ENCODE measurements at regions not wholly inside any gene's neighbourhood (a gene's known extent, or its start where the extent isn't known, plus 50 kb on each side); places are given as distances from the start of the nearest gene placed in this dataset.
A peak's percentile ranks its signal among the peaks of the same experiment; 100 is the strongest.

- no peak for DNase-seq (ENCODE audit: low read depth)
- TF ChIP-seq, protein P1, sequence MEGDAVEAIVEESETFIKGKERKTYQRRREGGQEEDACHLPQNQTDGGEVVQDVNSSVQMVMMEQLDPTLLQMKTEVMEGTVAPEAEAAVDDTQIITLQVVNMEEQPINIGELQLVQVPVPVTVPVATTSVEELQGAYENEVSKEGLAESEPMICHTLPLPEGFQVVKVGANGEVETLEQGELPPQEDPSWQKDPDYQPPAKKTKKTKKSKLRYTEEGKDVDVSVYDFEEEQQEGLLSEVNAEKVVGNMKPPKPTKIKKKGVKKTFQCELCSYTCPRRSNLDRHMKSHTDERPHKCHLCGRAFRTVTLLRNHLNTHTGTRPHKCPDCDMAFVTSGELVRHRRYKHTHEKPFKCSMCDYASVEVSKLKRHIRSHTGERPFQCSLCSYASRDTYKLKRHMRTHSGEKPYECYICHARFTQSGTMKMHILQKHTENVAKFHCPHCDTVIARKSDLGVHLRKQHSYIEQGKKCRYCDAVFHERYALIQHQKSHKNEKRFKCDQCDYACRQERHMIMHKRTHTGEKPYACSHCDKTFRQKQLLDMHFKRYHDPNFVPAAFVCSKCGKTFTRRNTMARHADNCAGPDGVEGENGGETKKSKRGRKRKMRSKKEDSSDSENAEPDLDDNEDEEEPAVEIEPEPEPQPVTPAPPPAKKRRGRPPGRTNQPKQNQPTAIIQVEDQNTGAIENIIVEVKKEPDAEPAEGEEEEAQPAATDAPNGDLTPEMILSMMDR (IDR thresholded peaks at IDR 0.05; ENCODE audit: control insufficient read depth, insufficient read depth, low read depth, low read length, missing control alignments), result no peak
- H3K4me3 ChIP-seq (ENCODE audit: control insufficient read depth, low read depth, low read length), result no peak overlapping the region
Observed at GRCh38 chr2:144877893-144878292, 358.0 kb upstream of the ZEB2 start.

DNA sequence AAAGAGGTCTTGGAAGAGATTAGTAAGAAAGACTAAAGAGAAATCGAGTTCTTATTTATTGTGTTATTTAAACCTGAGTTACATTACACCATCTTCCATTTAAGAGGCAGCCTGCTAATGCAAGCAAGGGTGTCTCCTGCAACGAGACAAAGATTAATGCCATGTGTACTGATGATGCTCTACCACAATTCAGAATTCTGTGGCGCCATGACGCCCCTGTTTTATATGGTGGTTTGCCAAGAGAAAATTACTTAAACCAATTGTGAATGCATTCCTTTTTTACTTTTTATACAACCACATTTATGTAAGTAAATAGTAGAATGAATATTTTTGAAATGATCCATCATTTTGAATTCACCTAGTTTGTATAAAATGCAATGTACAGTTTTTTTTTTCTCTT lies 356.1 kb upstream of the ZEB2 start:
- DNase-seq (ENCODE audit: low read depth), result peak; percentile 73
- H3K4me3 ChIP-seq (ENCODE audit: control insufficient read depth, low read depth, low read length), result no peak overlapping the region
- TF ChIP-seq, protein P1 (IDR thresholded peaks at IDR 0.05; ENCODE audit: control insufficient read depth, insufficient read depth, low read depth, low read length, missing control alignments), result no peak

- H3K4me3 ChIP-seq (ENCODE audit: control insufficient read depth, low read depth, low read length), result no peak overlapping the region
- DNase-seq (ENCODE audit: low read depth), result no peak
- TF ChIP-seq, protein P1 (IDR thresholded peaks at IDR 0.05; ENCODE audit: control insufficient read depth, insufficient read depth, low read depth, low read length, missing control alignments), result no peak
Observed at GRCh38 chr2:144875290-144875969, 355.5 kb upstream of the ZEB2 start.

- TF ChIP-seq, protein P1 (IDR thresholded peaks at IDR 0.05; ENCODE audit: control insufficient read depth, insufficient read depth, low read depth, low read length, missing control alignments), result no peak
- no peak overlapping the region for H3K4me3 ChIP-seq (ENCODE audit: control insufficient read depth, low read depth, low read length)
- DNase-seq (ENCODE audit: low read depth), result no peak
Observed at GRCh38 chr2:144865670-144866069, 345.8 kb upstream of the ZEB2 start.

DNA sequence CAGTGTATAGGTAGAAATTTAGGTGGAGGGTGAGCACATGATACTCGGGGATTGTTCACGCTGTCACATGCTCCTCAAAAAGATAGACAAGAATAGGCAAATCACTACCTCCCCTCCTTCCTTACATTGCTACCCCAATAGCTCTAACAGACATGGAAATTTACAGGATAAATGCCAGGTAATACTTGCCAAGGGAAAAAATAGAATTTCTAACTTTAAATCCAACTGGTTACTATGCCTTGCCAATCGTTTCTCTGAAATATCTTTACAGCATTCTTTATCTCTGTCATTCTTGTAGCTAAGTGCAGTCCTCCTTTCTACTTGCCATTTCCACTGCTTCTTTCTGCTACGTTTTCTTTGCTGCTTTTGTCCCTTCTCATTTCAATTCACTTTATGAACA lies 339.8 kb upstream of the ZEB2 start:
- TF ChIP-seq, protein P1 (IDR thresholded peaks at IDR 0.05; ENCODE audit: control insufficient read depth, insufficient read depth, low read depth, low read length, missing control alignments), result no peak
- DNase-seq (ENCODE audit: low read depth), result no peak
- H3K4me3 ChIP-seq (ENCODE audit: control insufficient read depth, low read depth, low read length), result no peak overlapping the region

GRCh38 chr2:144858211-144858610 lies 338.3 kb upstream of the ZEB2 start:
- no peak overlapping the region for H3K4me3 ChIP-seq (ENCODE audit: control insufficient read depth, low read depth, low read length)
- TF ChIP-seq, protein P1 (IDR thresholded peaks at IDR 0.05; ENCODE audit: control insufficient read depth, insufficient read depth, low read depth, low read length, missing control alignments), result no peak
- no peak for DNase-seq (ENCODE audit: low read depth)
